OCI-LY1 (cell line): ENCODE measurements at regions not wholly inside any gene's neighbourhood (a gene's known extent, or its start where the extent isn't known, plus 50 kb on each side); places are given as distances from the start of the nearest gene placed in this dataset.
A peak's percentile ranks its signal among the peaks of the same experiment; 100 is the strongest.

Source experiments
- CTCF ChIP-seq: fragments of 200-600 bp; sonication (generic), shearing (Covaris generic); IDR thresholded peaks from 2 replicates; pipeline ENCODE4 v1.5.1; 2017; ENCODE audit warnings: mild to moderate bottlenecking, antibody characterized with exemption, low read length, moderate library complexity, mixed read lengths
- EZH2 ChIP-seq: fragments of 200-600 bp; sonication (generic), shearing (Covaris generic); IDR thresholded peaks from 2 replicates; pipeline ENCODE4 v1.8.0; 2017; ENCODE audit warnings: borderline replicate concordance, mixed run types, mild to moderate bottlenecking, antibody characterized with exemption, low read length, moderate library complexity, mixed read lengths

- TF ChIP-seq CTCF: peak; percentile 68
- TF ChIP-seq EZH2: no peak
These were observed 304.8 kb upstream of the ATP2B1 start for GRCh38 chr12:90013409-90013808.
